GM12872 (cell line): ENCODE measurements at regions not wholly inside any gene's neighbourhood (a gene's known extent, or its start where the extent isn't known, plus 50 kb on each side); places are given as distances from the start of the nearest gene placed in this dataset.

Source experiments
- CTCF ChIP-seq: IDR thresholded peaks from 3 replicates; pipeline ENCODE4 v1.5.1; 2011; ENCODE audit warnings: low read depth, mild to moderate bottlenecking, low read length, moderate library complexity; ENCODE audit not compliant: insufficient read depth

- TF ChIP-seq CTCF: no peak
Measured at GRCh38 chr13:106354961-106355360, 180.5 kb downstream of the EFNB2 start.

- TF ChIP-seq CTCF: no peak
Measured at GRCh38 chr13:106352850-106353249, 182.6 kb downstream of the EFNB2 start.

- TF ChIP-seq CTCF: no peak
Measured at GRCh38 chr13:106351251-106351650, 184.2 kb downstream of the EFNB2 start.

- no peak for TF ChIP-seq CTCF
Measured at GRCh38 chr13:106350208-106350607, 185.3 kb downstream of the EFNB2 start.

- no peak for TF ChIP-seq CTCF
Measured at GRCh38 chr13:106349080-106349931, 186.2 kb downstream of the EFNB2 start.

- TF ChIP-seq CTCF: no peak
Measured at GRCh38 chr13:106348075-106348840, 187.2 kb downstream of the EFNB2 start.

- no peak for TF ChIP-seq CTCF
Measured at GRCh38 chr13:106344342-106344741, 191.1 kb downstream of the EFNB2 start.
